ENCODE measurements at regions not wholly inside any gene's neighbourhood (a gene's known extent, or its start where the extent isn't known, plus 50 kb on each side); places are given as distances from the start of the nearest gene placed in this dataset.

- intact Hi-C loops (cut with DNase I, micrococcal nuclease) = no loop called here
- DNase-seq = no peak
- no peak for ATAC-seq
- no peaks in the 10 kb centered on the region for H3K4me1 ChIP-seq (ENCODE audit: low read depth)
- no peak overlapping the region for H3K4me3 ChIP-seq
- no peaks in the 10 kb centered on the region for H3K36me3 ChIP-seq (ENCODE audit: low read depth)
- H3K9me3 ChIP-seq = peaks cover 52% of the 10 kb centered on the region
- TF ChIP-seq, protein P1, sequence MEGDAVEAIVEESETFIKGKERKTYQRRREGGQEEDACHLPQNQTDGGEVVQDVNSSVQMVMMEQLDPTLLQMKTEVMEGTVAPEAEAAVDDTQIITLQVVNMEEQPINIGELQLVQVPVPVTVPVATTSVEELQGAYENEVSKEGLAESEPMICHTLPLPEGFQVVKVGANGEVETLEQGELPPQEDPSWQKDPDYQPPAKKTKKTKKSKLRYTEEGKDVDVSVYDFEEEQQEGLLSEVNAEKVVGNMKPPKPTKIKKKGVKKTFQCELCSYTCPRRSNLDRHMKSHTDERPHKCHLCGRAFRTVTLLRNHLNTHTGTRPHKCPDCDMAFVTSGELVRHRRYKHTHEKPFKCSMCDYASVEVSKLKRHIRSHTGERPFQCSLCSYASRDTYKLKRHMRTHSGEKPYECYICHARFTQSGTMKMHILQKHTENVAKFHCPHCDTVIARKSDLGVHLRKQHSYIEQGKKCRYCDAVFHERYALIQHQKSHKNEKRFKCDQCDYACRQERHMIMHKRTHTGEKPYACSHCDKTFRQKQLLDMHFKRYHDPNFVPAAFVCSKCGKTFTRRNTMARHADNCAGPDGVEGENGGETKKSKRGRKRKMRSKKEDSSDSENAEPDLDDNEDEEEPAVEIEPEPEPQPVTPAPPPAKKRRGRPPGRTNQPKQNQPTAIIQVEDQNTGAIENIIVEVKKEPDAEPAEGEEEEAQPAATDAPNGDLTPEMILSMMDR (IDR thresholded peaks at IDR 0.05) = no peak
These were observed 666.7 kb upstream of the GOT2 start for GRCh38 chr16:59400830-59401229.

GRCh38 chr16:59397638-59398037 lies 663.5 kb upstream of the GOT2 start:
- intact Hi-C loops (cut with DNase I, micrococcal nuclease) = no loop called here
- TF ChIP-seq, protein P1 (IDR thresholded peaks at IDR 0.05) = no peak
- H3K4me3 ChIP-seq = no peak overlapping the region
- ATAC-seq = no peak
- peaks cover 62% of the 10 kb centered on the region for H3K9me3 ChIP-seq
- no peaks in the 10 kb centered on the region for H3K36me3 ChIP-seq (ENCODE audit: low read depth)
- no peak for DNase-seq
- H3K4me1 ChIP-seq (ENCODE audit: low read depth) = no peaks in the 10 kb centered on the region

- H3K4me1 ChIP-seq (ENCODE audit: low read depth) = no peaks in the 10 kb centered on the region
- H3K4me3 ChIP-seq = no peak overlapping the region
- H3K36me3 ChIP-seq (ENCODE audit: low read depth) = no peaks in the 10 kb centered on the region
- H3K9me3 ChIP-seq = peaks cover 67% of the 10 kb centered on the region
- intact Hi-C loops (cut with DNase I, micrococcal nuclease) = no loop called here
- TF ChIP-seq, protein P1 (IDR thresholded peaks at IDR 0.05) = no peak
- ATAC-seq = no peak
- no peak for DNase-seq
These were observed 660.4 kb upstream of the GOT2 start for GRCh38 chr16:59394526-59394925.

DNA sequence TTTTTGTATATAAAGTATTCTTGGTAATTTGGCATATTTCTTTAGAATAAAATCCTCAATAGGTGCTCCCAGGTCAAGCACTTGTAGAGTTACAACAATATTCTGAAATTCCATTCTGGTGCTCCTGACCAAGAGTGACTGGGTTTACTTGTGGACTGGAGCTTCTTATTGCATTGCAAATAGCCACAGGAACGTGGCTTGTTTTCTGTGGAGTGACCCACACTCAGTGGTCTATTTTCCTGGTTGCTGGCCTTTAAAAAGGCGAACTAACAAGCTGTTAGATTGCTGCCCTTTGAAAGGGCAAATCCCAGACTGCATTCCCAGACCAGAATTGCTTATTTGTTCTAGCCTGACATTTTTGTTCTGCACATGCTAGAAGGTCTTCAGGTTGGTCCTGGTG lies 658.8 kb upstream of the GOT2 start:
- Histone ChIP-seq H3K9me3 (peaks cover 71% of the 10 kb centered on the region), H3K36me3 (ENCODE audit: low read depth) (no peaks in the 10 kb centered on the region), H3K4me1 (ENCODE audit: low read depth) (no peaks in the 10 kb centered on the region), H3K4me3 (no peak overlapping the region)
- TF ChIP-seq, protein P1 (IDR thresholded peaks at IDR 0.05) = no peak
- ATAC-seq (no peak), DNase-seq (no peak)
- intact Hi-C loops (cut with DNase I, micrococcal nuclease) = no loop called here

GRCh38 chr16:59391617-59392364 lies 657.7 kb upstream of the GOT2 start:
- no peaks in the 10 kb centered on the region for H3K36me3 ChIP-seq (ENCODE audit: low read depth)
- TF ChIP-seq, protein P1 (IDR thresholded peaks at IDR 0.05) = no peak
- intact Hi-C loops (cut with DNase I, micrococcal nuclease) = no loop called here
- peaks cover 75% of the 10 kb centered on the region for H3K9me3 ChIP-seq
- DNase-seq = no peak
- no peak for ATAC-seq
- no peaks in the 10 kb centered on the region for H3K4me1 ChIP-seq (ENCODE audit: low read depth)
- H3K4me3 ChIP-seq = no peak overlapping the region

Measured in mucosa of descending colon (tissue), 3 donors.